GM12873 (cell line): ENCODE measurements at regions not wholly inside any gene's neighbourhood (a gene's known extent, or its start where the extent isn't known, plus 50 kb on each side); places are given as distances from the start of the nearest gene placed in this dataset.

ENCODE experiments used
- CTCF ChIP-seq: IDR thresholded peaks from 2 replicates; pipeline ENCODE4 v1.5.1; 2012; ENCODE audit warnings: low read depth, mild to moderate bottlenecking, moderate library complexity, low read length, control low read depth; ENCODE audit not compliant: insufficient read depth; ENCODE audit errors: missing control alignments

- TF ChIP-seq CTCF = no peak
Measured at GRCh38 chr9:94017939-94018531, 62.9 kb upstream of the BARX1 start.

GRCh38 chr9:94016744-94017143, 61.6 kb upstream of the BARX1 start:
- TF ChIP-seq CTCF = no peak

GRCh38 chr9:94014920-94015319, 59.8 kb upstream of the BARX1 start:
- no peak for TF ChIP-seq CTCF

- peak; percentile 74 for TF ChIP-seq CTCF
Measured at GRCh38 chr9:94014066-94014654, 59.0 kb upstream of the BARX1 start.

- TF ChIP-seq CTCF = no peak
Measured at GRCh38 chr9:94010980-94011533, 55.9 kb upstream of the BARX1 start.

- no peak for TF ChIP-seq CTCF
Measured at GRCh38 chr9:94005272-94005901, 50.2 kb upstream of the BARX1 start.
